SK-N-SH treated with all-trans-retinoic acid at 6 μM for 48 hours (cell line): ENCODE measurements at regions not wholly inside any gene's neighbourhood (a gene's known extent, or its start where the extent isn't known, plus 50 kb on each side); places are given as distances from the start of the nearest gene placed in this dataset.

Source experiments
- ATAC-seq: fragments of 200-7000 bp; cut with Tn5 transposase; 3 replicates; pipeline ENCODE4 v1.9.1; 2020; ENCODE audit warnings: mild to moderate bottlenecking, moderate library complexity
- ARNTL ChIP-seq: fragments of 450-650 bp; formaldehyde crosslinking; IDR thresholded peaks from 2 replicates; pipeline ENCODE4 v1.5.0; 2020; ENCODE audit warnings: low read depth, mild to moderate bottlenecking, moderate library complexity, borderline replicate concordance
- BACH2 ChIP-seq: fragments of 250-450 bp; sonication (Bioruptor Pico); IDR thresholded peaks from 2 replicates; pipeline ENCODE4 v1.9.0; 2021; ENCODE audit warnings: mild to moderate bottlenecking, borderline replicate concordance
- CSDC2 ChIP-seq: fragments of 250-450 bp; sonication (Bioruptor Pico); IDR thresholded peaks from 2 replicates; pipeline ENCODE4 v1.5.0; 2020; ENCODE audit warnings: mild to moderate bottlenecking, moderate library complexity
- GLIS3 ChIP-seq: fragments of 250-450 bp; sonication (Bioruptor Pico); IDR thresholded peaks from 2 replicates; pipeline ENCODE4 v1.5.0; 2020; ENCODE audit warnings: mild to moderate bottlenecking, moderate library complexity
- ISL1 ChIP-seq: fragments of 250-450 bp; sonication (Bioruptor Pico); IDR thresholded peaks from 2 replicates; pipeline ENCODE4 v2.1.2; 2022; ENCODE audit warnings: mild to moderate bottlenecking, moderate library complexity
- OSR1 ChIP-seq: fragments of 250-450 bp; sonication (Bioruptor Pico); IDR thresholded peaks from 2 replicates; pipeline ENCODE4 v1.8.0; 2022; ENCODE audit warnings: moderate library complexity, mild to moderate bottlenecking, inconsistent platforms
- POU6F1 ChIP-seq: fragments of 250-450 bp; sonication (Bioruptor Pico); IDR thresholded peaks from 2 replicates; pipeline ENCODE4 v1.8.0; 2021; ENCODE audit warnings: low read depth, mild to moderate bottlenecking, moderate library complexity, borderline replicate concordance
- PPARA ChIP-seq: fragments of 250-450 bp; sonication (Bioruptor Pico); IDR thresholded peaks from 2 replicates; pipeline ENCODE4 v1.5.0; 2020; ENCODE audit warnings: mild to moderate bottlenecking, borderline replicate concordance
- RARB ChIP-seq: fragments of 250-450 bp; sonication (Bioruptor Pico); IDR thresholded peaks from 2 replicates; pipeline ENCODE4 v1.8.0; 2021; ENCODE audit warnings: mild to moderate bottlenecking, moderate library complexity
- SNAI2 ChIP-seq: fragments of 250-450 bp; sonication (Bioruptor Pico); IDR thresholded peaks from 2 replicates; pipeline ENCODE4 v1.5.0; 2020; ENCODE audit warnings: mild to moderate bottlenecking, moderate library complexity
- TCF4 ChIP-seq: fragments of 250-450 bp; sonication (Bioruptor Pico); IDR thresholded peaks from 2 replicates; pipeline ENCODE4 v1.8.0; 2021; ENCODE audit warnings: mild to moderate bottlenecking, moderate library complexity, borderline replicate concordance
- TOX ChIP-seq: fragments of 250-450 bp; sonication (Bioruptor Pico); IDR thresholded peaks from 2 replicates; pipeline ENCODE4 v1.8.0; 2021; ENCODE audit warnings: mild to moderate bottlenecking, moderate library complexity, borderline replicate concordance
- TSHZ2 ChIP-seq: fragments of 250-450 bp; sonication (Bioruptor Pico); IDR thresholded peaks from 2 replicates; pipeline ENCODE4 v1.5.0; 2020; ENCODE audit warnings: mild to moderate bottlenecking, moderate library complexity
- ZC3H10 ChIP-seq: fragments of 250-450 bp; sonication (Bioruptor Pico); IDR thresholded peaks from 2 replicates; pipeline ENCODE4 v1.5.1; 2021; ENCODE audit warnings: mild to moderate bottlenecking, moderate library complexity
- ZFP3 ChIP-seq: fragments of 250-450 bp; sonication (Bioruptor Pico); IDR thresholded peaks from 2 replicates; pipeline ENCODE4 v1.5.0; 2020; ENCODE audit warnings: mild to moderate bottlenecking, moderate library complexity
- ZNF565 ChIP-seq: fragments of 450-650 bp; formaldehyde crosslinking; conservative IDR thresholded peaks from 2 replicates; pipeline ENCODE4 v1.5.0; 2020; ENCODE audit warnings: low read depth, mild to moderate bottlenecking, moderate library complexity
- ZNF70 ChIP-seq: fragments of 450-650 bp; formaldehyde crosslinking; IDR thresholded peaks from 2 replicates; pipeline ENCODE4 v1.5.0; 2020; ENCODE audit warnings: mild to moderate bottlenecking, moderate library complexity
- ZNF8 ChIP-seq: fragments of 450-650 bp; formaldehyde crosslinking; IDR thresholded peaks from 2 replicates; pipeline ENCODE4 v1.5.0; 2020; ENCODE audit warnings: mild to moderate bottlenecking, moderate library complexity
- TF ChIP-seq, protein P1 (sequence below): fragments of 250-450 bp; sonication (Bioruptor Pico); IDR thresholded peaks from 2 replicates; pipeline ENCODE4 v1.5.1; 2021; ENCODE audit warnings: mild to moderate bottlenecking, moderate library complexity
- TF ChIP-seq, protein P2 (sequence below): fragments of 250-450 bp; sonication (Bioruptor Pico); IDR thresholded peaks from 2 replicates; pipeline ENCODE4 v1.8.0; 2020; ENCODE audit warnings: mild to moderate bottlenecking, moderate library complexity, borderline replicate concordance

- TF ChIP-seq TSHZ2 (CRISPR knock-in tag) (no peak), TOX (CRISPR knock-in tag) (no peak), CSDC2 (CRISPR knock-in tag) (no peak), POU6F1 (no peak), ZNF70 (no peak), PPARA (no peak), ZNF565 (CRISPR knock-in tag) (no peak), ARNTL (no peak), SNAI2 (CRISPR knock-in tag) (no peak)
- ATAC-seq = no peak
Measured at GRCh38 chr15:66901336-66902100, 163.9 kb upstream of the SMAD3 start.

DNA sequence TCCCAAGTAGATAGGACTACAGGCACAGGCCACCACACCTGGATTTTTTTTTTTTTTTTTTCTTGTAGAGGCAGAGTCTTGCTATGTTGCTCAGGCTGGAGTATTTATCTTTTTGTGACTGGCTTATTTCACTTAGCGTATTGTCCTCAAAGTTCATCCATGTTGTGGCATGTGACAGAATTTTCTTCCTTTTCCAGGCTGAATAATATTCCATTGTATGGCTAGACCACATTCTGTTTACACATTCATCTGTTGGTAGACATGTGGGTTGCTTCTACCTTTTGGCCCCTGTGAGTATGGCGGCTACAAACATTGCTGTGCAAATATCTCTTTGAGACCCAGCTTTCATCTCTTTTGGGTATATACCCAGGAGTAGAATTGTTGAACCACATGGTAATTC lies 160.2 kb upstream of the SMAD3 start:
- no peak for ATAC-seq
- no peak for TF ChIP-seq ZFP3 (CRISPR knock-in tag)
- TF ChIP-seq ISL1 (CRISPR knock-in tag) = no peak
- TF ChIP-seq ARNTL = no peak
- no peak for TF ChIP-seq ZNF70
- TF ChIP-seq, protein P1, sequence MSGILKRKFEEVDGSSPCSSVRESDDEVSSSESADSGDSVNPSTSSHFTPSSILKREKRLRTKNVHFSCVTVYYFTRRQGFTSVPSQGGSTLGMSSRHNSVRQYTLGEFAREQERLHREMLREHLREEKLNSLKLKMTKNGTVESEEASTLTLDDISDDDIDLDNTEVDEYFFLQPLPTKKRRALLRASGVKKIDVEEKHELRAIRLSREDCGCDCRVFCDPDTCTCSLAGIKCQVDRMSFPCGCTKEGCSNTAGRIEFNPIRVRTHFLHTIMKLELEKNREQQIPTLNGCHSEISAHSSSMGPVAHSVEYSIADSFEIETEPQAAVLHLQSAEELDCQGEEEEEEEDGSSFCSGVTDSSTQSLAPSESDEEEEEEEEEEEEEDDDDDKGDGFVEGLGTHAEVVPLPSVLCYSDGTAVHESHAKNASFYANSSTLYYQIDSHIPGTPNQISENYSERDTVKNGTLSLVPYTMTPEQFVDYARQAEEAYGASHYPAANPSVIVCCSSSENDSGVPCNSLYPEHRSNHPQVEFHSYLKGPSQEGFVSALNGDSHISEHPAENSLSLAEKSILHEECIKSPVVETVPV = no peak
- TF ChIP-seq ZC3H10 = no peak
- no peak for TF ChIP-seq ZNF565 (CRISPR knock-in tag)
- TF ChIP-seq TSHZ2 (CRISPR knock-in tag) = no peak
- no peak for TF ChIP-seq POU6F1
- no peak for TF ChIP-seq ZNF8 (CRISPR knock-in tag)
- no peak for TF ChIP-seq BACH2
- no peak for TF ChIP-seq SNAI2 (CRISPR knock-in tag)
- no peak for TF ChIP-seq RARB (CRISPR knock-in tag)
- TF ChIP-seq PPARA = no peak
- TF ChIP-seq GLIS3 = no peak
- TF ChIP-seq OSR1 (CRISPR knock-in tag) = no peak
- TF ChIP-seq TCF4 (CRISPR knock-in tag) = no peak

DNA sequence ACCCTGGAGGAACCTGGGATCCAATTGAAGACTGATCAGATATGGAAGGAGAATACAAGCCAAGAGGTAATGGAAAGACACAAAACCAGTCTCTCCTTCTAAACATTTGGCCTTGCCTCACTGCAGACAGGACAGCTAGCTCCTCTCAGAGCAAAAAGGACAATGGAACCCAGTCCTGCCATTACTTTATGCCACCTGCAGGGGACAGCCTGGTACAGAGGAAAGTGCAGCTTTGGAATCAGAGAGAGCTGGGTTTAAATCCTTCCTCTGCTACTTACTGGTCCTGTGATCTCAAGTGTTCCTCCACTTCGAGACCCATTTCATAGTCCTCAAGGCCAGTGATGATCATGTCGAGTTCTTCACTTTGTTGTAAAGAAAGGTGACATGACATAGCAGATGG lies 159.4 kb upstream of the SMAD3 start:
- no peak for ATAC-seq
- no peak for TF ChIP-seq SNAI2 (CRISPR knock-in tag)
- no peak for TF ChIP-seq TCF4 (CRISPR knock-in tag)
- no peak for TF ChIP-seq ZC3H10
- no peak for TF ChIP-seq GLIS3
- TF ChIP-seq, protein P2, sequence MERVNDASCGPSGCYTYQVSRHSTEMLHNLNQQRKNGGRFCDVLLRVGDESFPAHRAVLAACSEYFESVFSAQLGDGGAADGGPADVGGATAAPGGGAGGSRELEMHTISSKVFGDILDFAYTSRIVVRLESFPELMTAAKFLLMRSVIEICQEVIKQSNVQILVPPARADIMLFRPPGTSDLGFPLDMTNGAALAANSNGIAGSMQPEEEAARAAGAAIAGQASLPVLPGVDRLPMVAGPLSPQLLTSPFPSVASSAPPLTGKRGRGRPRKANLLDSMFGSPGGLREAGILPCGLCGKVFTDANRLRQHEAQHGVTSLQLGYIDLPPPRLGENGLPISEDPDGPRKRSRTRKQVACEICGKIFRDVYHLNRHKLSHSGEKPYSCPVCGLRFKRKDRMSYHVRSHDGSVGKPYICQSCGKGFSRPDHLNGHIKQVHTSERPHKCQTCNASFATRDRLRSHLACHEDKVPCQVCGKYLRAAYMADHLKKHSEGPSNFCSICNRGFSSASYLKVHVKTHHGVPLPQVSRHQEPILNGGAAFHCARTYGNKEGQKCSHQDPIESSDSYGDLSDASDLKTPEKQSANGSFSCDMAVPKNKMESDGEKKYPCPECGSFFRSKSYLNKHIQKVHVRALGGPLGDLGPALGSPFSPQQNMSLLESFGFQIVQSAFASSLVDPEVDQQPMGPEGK (CRISPR knock-in tag) = no peak
- TF ChIP-seq, protein P1 = no peak
- TF ChIP-seq RARB (CRISPR knock-in tag) = no peak
- TF ChIP-seq ARNTL = no peak
- TF ChIP-seq TSHZ2 (CRISPR knock-in tag) = no peak
